Muscle of leg (tissue), 3 donors: ENCODE measurements at regions not wholly inside any gene's neighbourhood (a gene's known extent, or its start where the extent isn't known, plus 50 kb on each side); places are given as distances from the start of the nearest gene placed in this dataset.

Source experiments
- DNase-seq: peaks from one replicate; pipeline ENCODE4 v3.0.0; 2013
- H3K27ac ChIP-seq: one replicate; pipeline ENCODE4 v1.5.1; 2013; ENCODE audit warnings: mild to moderate bottlenecking, low read length, control low read depth
- H3K27me3 ChIP-seq: one replicate; pipeline ENCODE4 v1.6.1; 2013; ENCODE audit warnings: low read length; ENCODE audit not compliant: control insufficient read depth, insufficient read depth
- H3K36me3 ChIP-seq: one replicate; pipeline ENCODE4 v1.6.1; 2013; ENCODE audit warnings: low read length; ENCODE audit not compliant: control insufficient read depth, insufficient read depth
- H3K4me1 ChIP-seq: one replicate; pipeline ENCODE4 v1.6.1; 2013; ENCODE audit warnings: low read length; ENCODE audit not compliant: control insufficient read depth, insufficient read depth
- H3K4me3 ChIP-seq: one replicate; pipeline ENCODE4 v1.5.1; 2013; ENCODE audit warnings: low read length, control low read depth
- H3K9me3 ChIP-seq: replicated peaks from 2 replicates; pipeline ENCODE4 v1.6.1; 2013; ENCODE audit warnings: low read depth, low read length; ENCODE audit not compliant: control insufficient read depth
- WGBS: methylation state at CpG from one replicate; pipeline ENCODE4 v1.1.5; 2013; ENCODE audit warnings: missing lambda C conversion rate; ENCODE audit not compliant: insufficient coverage; 5-methylcytosine and 5-hydroxymethylcytosine counted together

DNA sequence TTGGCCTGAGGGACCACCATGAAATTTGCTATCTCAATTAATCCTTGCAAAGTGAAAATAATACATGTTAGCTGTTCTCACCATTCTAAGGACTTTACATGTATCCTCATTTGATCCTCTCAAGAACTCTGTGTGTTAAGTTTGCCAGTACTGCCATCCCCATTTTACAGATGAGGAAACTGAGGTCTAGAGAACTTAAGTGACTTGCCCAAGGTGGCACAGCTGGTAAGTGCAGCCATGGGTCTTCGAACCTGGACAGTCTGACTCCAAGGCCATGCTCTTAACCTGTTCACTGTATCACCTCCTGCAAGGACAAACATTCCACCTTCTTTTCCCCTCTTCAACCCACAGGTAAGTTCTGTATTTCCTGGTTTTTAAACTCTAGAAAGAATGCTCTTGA, 85.3 kb upstream of the NFE2L3 start:
- Histone ChIP-seq H3K36me3 (no peaks in the 10 kb centered on the region), H3K4me1 (no peaks in the 10 kb centered on the region), H3K4me3 (no peak overlapping the region), H3K27me3 (peaks cover 5% of the 10 kb centered on the region), H3K9me3 (no peaks in the 10 kb centered on the region), H3K27ac (no peak overlapping the region)
- no peak for DNase-seq
- WGBS: no CpG with 5 or more reads among the region's 1 CpG

DNA sequence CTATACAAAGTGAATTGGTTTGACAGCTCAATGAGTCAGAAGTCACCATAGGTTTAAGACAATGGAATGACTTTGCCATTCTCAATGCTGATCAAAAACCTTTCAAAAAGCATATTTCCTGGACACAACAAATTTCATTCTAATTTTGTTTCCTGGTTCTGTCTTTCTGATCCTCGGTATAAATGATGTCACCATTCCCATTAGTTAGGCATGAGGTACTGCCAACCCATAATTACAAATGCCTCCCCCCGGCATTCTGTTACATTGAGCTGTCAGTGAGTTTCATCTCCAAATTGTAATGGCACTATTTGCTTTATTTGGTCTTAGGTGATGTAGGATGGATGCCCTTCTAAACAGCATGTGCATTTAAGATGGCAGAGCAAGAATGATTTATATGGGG, 81.7 kb upstream of the NFE2L3 start:
- DNase-seq: no peak
- no peaks in the 10 kb centered on the region for H3K4me1 ChIP-seq
- H3K4me3 ChIP-seq: no peak overlapping the region
- peaks cover 2% of the 10 kb centered on the region for H3K27me3 ChIP-seq
- no peaks in the 10 kb centered on the region for H3K36me3 ChIP-seq
- H3K27ac ChIP-seq: no peak overlapping the region
- 67% methylated on average over 1 of the region's 2 CpGs for WGBS
- H3K9me3 ChIP-seq: no peaks in the 10 kb centered on the region

DNA sequence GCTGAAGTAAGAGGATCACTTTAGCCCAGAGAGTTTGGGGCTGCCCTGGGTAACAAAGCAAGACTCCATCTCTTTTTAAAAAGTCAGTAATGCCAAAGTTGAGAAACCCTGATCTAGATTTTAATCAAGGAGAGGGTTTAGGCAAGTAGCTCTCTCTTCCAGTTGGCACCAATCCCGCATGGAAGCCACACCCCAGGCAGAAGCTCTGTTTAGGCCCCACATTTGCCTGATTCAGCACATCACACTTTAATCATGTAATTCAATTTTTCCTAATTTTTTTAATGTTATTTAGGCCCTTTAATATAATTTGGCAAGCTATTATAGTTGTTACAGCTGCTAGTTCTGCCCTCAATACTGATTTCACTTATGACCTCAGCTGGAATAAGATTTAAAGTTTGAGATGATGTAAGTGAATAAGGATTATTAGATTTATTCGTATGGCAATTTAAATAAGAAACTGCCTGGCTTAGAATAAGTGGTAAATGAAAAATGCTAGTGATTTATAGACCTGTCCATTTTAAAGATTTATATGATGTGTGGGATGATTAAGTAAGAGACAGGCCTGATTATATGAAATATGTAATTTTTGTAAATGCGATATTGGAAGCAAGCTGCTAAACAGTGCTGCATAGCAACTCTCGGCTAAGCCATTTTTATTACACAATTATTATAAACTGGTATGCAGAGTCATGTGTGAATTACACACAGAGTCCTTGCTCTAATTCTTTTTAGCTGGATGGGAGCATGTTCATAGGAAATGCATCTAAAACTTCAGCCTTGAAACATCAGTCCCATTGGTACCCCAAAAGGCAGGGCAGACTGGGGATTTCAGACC, 80.2 kb upstream of the NFE2L3 start:
- WGBS: no CpG with 5 or more reads among the region's 4 CpGs
- no peak overlapping the region for H3K4me3 ChIP-seq

DNA sequence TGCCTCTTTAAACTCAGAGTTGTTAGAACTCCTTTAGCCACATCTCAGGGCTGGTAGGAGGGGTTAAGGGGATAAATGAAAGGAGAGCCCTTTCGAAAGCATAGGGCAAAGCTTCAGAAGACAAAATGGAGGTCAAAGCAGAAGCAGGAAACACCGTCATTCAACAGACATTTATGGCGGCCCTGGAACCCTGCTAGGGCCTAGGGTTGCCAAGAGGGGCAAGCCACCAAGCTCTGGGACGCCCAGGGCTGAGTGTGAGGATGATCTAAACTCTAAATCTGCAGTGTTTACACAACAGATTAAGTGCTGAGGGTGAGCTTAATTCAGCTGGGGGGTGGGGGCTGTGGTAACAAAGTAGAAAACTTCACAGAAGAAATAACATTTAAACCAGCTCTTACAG, 79.0 kb upstream of the NFE2L3 start:
- peaks cover 2% of the 10 kb centered on the region for H3K27me3 ChIP-seq
- H3K27ac ChIP-seq: no peak overlapping the region

More for the DNA sequence above, 80.2 kb upstream of the NFE2L3 start:
- Histone ChIP-seq H3K36me3 (no peaks in the 10 kb centered on the region), H3K27ac (no peak overlapping the region), H3K27me3 (peaks cover 2% of the 10 kb centered on the region), H3K4me1 (no peaks in the 10 kb centered on the region), H3K9me3 (no peaks in the 10 kb centered on the region)
- peak; percentile 25 for DNase-seq

DNA sequence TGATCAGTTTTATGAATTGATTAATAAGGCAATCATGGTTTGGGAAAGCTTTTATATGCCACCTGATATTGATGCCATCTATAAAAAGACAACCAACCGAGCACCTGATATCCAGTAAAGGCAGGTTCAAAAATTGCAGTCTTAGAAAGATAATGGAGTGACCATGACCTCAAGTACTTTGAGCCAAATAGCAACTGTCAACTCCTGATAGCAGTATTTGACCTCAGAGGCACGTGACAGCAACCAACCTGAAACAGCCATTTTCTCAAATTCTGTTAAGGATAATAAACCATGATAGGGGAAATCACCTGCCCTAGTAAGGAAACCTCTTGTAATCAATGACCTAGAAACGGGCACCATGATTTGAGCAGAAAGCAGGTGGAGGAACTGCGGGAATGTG, 77.1 kb upstream of the NFE2L3 start:
- DNase-seq: no peak
- no peaks in the 10 kb centered on the region for H3K9me3 ChIP-seq
- H3K4me1 ChIP-seq: peaks cover 2% of the 10 kb centered on the region
- WGBS: no CpG with 5 or more reads among the region's 4 CpGs
- no peak overlapping the region for H3K27ac ChIP-seq
- no peaks in the 10 kb centered on the region for H3K36me3 ChIP-seq
- no peak overlapping the region for H3K4me3 ChIP-seq
- peaks cover 9% of the 10 kb centered on the region for H3K27me3 ChIP-seq

More for the DNA sequence above, 79.0 kb upstream of the NFE2L3 start:
- H3K36me3 ChIP-seq: no peaks in the 10 kb centered on the region
- 57% methylated on average over 2 of the region's 4 CpGs for WGBS
- no peak overlapping the region for H3K4me3 ChIP-seq
- H3K4me1 ChIP-seq: no peaks in the 10 kb centered on the region
- H3K9me3 ChIP-seq: no peaks in the 10 kb centered on the region
- no peak for DNase-seq

DNA sequence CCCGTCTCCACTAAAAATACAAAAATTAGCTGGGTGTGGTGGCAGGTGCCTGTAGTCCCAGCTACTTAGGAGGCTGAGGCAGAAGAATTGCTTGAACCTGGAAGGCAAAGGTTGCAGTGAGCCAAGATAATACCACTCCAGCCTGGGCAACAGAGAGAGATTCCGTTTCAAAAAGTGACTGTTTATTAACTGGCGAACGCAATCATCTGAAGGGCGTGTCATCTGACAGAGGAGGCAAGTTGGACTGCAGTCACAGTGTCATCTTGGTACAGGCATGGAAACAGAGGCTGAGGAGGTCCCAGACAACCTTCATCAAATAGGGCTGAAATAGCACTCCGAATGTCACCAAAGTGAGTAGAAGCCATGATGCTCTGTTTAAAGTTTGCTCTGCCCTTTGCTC, 75.3 kb upstream of the NFE2L3 start:
- WGBS: 79% methylated on average over 4 of the region's 6 CpGs
- H3K4me1 ChIP-seq: peaks cover 2% of the 10 kb centered on the region
- peaks cover 13% of the 10 kb centered on the region for H3K27me3 ChIP-seq
- no peaks in the 10 kb centered on the region for H3K36me3 ChIP-seq
- H3K27ac ChIP-seq: no peak overlapping the region
- no peak overlapping the region for H3K4me3 ChIP-seq
- no peak for DNase-seq
- no peaks in the 10 kb centered on the region for H3K9me3 ChIP-seq

DNA sequence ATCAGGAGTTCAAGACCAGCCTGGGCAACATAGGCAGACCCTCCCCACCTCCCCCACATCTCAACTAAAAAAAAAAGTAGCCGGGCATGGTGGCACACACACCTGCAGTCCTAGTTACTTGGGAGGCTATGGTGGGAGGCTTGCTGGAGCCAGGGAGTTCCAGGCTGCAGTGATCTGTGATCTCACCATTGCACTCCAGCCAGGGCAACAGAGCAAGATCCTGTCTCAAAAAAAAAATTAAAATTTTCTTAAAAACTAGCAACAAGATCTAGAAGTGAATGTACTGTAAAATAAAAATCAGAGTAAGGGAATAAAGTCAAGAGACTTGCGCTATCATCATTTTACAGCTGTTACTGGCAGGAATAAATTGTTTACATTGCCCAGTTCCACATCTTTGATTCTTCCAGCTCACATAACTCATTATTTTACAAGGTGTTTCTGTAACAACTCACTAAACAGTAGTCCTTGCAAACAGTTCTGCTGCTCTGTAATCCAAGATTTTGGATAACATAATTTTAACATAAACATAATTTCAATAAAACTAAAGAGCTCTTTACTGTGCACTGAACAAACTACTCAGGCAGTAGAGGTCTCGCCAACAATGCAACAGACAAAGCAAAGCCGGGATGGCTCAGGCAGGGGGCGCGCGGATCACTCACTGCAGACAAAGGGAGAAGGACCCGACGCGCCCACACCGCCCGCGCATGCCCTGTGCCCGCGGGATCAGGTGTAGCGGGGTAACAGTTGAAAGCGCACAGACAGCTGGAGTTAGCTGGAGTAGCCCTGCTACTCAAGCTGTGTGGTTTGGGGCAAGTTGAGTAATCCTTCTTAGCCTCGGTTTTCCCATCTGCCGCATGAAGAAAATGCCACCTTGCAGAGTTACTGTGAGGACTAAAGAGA, 73.3 kb upstream of the NFE2L3 start:
- Histone ChIP-seq H3K4me1 (peaks cover 2% of the 10 kb centered on the region), H3K4me3 (no peak overlapping the region), H3K27ac (no peak overlapping the region), H3K27me3 (peaks cover 15% of the 10 kb centered on the region), H3K9me3 (no peaks in the 10 kb centered on the region), H3K36me3 (no peaks in the 10 kb centered on the region)
- WGBS: 1% methylated on average over 9 of the region's 19 CpGs
- DNase-seq: peak; percentile 73

DNA sequence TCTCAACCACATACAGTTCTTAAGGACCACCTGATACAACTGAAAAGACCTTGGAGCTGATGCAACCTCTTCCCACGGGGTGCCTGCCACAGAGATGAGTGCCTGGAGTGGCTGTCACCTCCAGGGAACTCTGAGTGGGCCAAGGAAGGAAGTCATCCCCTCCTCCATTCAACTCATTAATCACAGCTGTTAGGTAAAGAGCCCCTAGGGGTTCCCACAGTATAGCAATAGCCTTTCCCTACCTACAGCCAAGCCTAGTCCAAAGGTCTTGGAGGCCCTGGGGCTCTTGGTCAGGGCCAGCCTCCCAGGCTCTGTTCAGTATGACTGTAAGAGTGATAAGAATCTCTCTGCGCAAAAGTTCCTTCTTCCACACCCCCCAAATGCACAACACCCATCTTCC, 70.4 kb upstream of the NFE2L3 start:
- Histone ChIP-seq H3K4me1 (peaks cover 2% of the 10 kb centered on the region), H3K36me3 (no peaks in the 10 kb centered on the region), H3K9me3 (no peaks in the 10 kb centered on the region), H3K27me3 (peaks cover 15% of the 10 kb centered on the region), H3K27ac (no peak overlapping the region), H3K4me3 (no peak overlapping the region)
- no peak for DNase-seq
- WGBS: no CpG with 5 or more reads among the region's 2 CpGs

DNA sequence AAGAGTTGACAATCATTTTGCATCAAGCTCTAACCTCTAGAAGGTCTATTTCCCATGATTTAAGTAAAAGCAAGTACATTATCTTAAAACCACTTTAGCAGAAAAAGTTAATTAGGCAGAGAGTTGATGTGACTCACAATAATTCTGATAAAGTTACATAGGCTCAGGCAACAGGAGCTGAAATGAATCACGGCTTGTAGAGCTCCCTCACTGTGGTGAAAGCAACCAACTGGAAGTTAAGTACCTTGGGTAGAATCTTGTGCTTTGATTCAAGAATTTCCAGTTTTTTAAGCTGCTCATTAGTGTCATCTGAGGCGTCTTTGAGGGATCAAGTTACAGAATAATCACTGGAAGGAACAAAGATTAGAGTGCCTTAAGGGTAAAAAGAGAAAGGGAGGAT, 68.9 kb upstream of the NFE2L3 start:
- Histone ChIP-seq H3K4me1 (peaks cover 2% of the 10 kb centered on the region), H3K27me3 (peaks cover 15% of the 10 kb centered on the region), H3K4me3 (no peak overlapping the region), H3K27ac (no peak overlapping the region), H3K36me3 (no peaks in the 10 kb centered on the region), H3K9me3 (no peaks in the 10 kb centered on the region)
- no peak for DNase-seq
- WGBS: 51% methylated on average over 2 of the region's 2 CpGs

DNA sequence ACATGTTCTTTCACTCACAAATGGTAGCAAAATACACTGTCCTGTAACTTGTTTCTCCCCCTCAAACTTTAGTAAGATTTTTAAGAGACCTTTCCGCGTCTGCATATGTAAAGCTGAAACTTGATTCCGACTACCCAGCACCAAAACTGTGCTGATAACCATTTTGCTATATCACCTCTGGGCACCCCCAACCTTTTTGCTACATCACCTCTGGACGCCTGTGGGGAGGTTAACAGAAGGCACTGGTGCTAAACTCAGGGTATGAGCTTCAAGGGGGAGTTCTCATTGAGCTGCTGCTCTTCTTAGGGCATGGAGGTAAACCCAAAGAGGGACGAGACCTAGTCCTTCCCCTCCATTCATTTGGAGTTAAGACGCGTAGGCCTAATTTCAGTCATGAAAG, 67.6 kb upstream of the NFE2L3 start:
- Histone ChIP-seq H3K9me3 (no peaks in the 10 kb centered on the region), H3K4me1 (no peaks in the 10 kb centered on the region), H3K27me3 (peaks cover 7% of the 10 kb centered on the region), H3K4me3 (no peak overlapping the region), H3K36me3 (no peaks in the 10 kb centered on the region), H3K27ac (no peak overlapping the region)
- WGBS: 92% methylated on average over 6 of the region's 7 CpGs
- DNase-seq: no peak
